Lung microvascular endothelial cell (primary cell): ENCODE measurements at regions not wholly inside any gene's neighbourhood (a gene's known extent, or its start where the extent isn't known, plus 50 kb on each side); places are given as distances from the start of the nearest gene placed in this dataset.

ENCODE experiments used
- DNase-seq, 2 donors: peaks; one replicate each; pipeline versions ENCODE4 v3.0.0 to v3.0.0-alpha.2; 2010; ENCODE audit warnings: low read depth in 2 of 2

DNA sequence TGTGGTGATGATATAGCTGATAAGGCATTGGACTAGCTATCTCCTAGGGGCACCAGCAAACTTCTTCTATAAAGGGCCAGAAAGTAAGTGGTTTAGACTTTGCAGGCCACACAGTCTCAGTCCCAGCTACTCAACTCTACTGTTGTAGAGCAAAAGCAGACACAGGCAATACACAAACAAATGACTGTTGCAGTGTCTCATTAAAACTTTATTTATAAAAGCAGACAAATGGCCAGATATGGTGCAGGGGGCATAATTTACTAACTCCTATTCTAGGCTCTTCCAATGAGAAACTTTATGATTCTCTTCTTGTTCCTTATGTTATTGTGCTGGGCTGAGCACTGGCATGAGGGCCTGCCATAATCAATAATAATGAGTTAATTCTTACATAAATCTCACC is 176.8 kb upstream of the POU3F1 start:
- no peak for DNase-seq

- DNase-seq, result no peak
These were observed 176.3 kb upstream of the POU3F1 start for GRCh38 chr1:38222891-38223290.

DNA sequence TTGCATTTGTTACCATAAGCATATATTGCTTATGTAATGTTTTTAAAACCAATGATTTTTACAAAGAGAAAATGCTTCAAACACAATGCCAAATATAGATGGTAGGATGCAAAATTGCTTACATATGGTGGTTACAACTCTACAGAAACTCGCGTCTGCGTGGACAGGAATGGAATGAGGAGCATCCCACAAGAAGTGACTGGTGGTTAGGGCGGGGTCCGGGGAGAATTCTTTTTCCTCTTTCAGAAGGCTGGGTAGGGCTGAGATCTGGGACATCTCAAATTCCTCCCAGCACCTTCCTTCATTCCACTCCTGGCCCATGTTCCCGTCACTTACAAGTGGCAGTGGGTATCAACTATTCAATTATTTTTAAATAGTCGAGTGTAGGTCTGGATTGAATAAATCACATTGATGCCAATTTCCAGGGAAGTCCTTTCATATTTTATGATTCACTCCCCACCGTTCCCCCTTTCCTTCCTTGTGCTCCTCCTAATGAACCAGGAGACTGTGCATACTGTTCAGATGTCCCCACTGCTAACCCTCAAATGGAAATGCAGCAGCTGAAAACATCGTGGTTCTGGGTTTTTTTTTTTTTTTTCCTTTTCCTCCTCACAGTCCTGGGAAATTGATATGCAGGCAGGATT is 174.5 kb upstream of the POU3F1 start:
- DNase-seq, result no peak

DNA sequence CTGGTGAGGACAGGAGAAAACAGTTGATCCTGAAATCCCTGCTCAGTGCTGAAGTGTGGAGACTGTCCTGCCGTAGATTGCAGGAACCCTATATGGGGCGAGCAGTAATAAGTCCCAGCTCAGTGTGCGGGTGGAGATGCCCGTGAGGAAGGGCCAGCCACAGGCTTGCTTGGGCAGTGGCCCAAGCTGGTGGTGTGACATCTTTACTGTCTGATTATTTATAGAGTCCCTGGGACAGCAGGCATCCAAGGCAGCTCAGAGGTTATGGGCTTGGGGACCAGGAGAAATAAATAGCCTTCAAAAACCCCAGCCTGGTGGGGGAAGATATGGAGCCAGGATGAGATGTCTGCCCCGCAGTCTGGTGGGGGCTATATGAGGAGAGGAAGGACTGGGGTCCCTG is 170.7 kb upstream of the POU3F1 start:
- no peak for DNase-seq

DNA sequence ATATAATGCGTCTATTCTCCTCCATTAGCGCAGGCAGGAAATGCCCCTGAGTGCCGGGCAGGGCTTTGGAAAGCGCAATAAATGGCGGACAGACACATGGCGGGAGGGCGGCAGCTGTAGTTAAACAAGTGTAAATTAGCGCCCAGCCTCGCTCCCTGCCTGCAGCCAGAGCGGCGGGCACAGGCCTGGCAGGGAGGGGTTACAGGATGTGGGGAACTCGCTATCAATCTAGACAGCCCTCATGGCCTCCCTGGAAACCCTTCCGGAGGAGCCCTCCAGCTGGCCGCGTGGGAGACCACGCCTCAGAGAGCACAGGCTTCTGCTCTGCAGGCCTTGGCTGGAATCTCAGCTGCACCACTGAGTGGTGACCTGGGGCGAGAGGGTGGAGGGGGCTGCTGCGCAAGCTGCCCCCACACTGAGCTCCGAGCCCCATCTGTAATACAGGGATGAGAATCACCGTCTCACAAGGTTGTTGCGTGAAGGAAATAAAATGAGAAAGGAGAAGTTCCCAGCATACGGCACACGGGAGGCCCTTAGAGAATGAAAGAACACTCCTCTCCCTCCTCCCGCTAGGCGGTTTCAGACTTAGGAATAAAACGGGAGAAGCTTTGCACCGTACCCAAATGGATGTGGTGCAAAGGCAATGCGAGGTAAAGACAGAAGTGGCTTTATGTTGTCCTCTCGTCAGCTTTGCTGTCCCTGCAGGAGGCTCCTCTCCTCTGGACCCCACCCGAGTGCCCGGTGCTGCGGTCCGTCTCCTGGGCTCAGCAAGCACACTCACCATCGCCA is 167.2 kb upstream of the POU3F1 start:
- no peak for DNase-seq

DNA sequence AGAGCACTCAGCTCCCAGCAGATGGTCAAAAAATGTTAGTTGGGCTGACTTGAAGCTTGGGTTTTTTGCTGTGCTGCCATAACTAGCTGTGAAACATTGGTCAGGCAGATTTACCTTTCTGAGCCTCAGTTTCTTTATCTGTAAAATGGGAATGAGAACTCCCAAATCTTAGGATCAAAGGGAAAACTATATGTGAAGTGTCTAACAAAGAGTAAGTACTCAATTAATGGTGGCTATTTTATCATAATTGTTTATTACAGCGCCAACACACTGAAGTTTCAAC is 164.2 kb upstream of the POU3F1 start:
- DNase-seq, result no peak

DNA sequence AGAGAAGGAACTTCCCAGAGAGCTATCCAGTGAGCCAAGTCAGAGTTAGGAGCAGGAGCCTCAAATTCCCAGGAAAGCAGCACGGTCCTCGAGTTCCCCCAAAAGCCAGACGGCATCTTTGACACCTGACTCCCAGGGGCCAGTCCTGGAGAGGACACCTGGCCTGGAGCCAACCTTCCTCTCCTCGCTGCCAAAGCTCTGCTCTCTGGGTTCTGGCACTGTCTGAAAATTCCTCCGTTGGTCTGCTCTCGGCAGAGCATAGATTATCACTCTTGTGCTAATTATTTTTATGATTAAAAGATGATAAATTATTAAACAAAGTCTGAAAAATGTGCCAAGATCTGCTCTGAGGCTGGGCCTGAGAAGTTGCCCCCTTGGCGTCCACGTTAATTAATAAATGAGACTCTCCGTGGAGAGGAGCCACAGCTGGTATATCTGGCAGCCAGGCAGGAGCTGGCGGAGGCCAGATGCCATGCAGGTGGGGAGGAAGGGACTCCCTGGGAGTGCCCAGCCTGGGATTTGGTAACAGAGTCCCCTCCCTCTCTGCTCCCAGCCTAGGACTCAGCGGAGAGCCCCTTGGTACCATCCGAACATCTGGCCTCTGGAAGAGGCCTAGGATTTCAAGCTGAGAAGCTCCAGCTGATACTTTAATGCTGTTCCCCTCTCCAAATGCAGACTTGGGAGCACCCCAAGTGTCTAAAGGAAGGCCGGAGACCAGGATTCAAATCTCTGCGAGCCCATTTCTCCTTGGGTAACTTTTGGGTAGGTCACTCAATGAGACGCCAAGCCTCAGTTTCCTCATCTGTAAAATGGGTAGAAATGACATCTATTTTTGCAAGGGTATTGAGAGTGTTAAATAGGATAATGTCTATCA is 163.7 kb upstream of the POU3F1 start:
- peak in 1 of 2 donors; percentile 25 for DNase-seq

GRCh38 chr1:38208716-38209632 is 162.4 kb upstream of the POU3F1 start:
- DNase-seq, result no peak

DNA sequence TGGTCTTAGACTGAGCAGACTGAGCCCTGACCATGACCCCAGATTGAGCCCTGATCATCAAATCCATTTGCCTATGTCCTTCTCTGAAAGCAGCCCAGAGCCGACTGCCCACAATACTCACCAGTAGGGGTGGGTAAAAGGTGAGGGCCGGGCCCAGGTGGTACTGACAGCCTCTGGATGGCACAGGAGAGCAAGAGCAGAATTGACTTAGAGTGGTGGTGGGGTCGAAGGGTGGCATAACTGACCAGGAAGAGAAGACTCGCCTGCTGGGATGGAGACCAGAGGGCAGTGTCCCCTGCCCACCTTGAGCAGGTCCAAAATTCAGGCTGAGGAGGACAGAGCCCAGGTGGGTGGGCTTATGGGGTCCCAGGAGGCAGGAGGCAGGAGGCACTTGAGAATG is 161.3 kb upstream of the POU3F1 start:
- DNase-seq, result no peak

DNA sequence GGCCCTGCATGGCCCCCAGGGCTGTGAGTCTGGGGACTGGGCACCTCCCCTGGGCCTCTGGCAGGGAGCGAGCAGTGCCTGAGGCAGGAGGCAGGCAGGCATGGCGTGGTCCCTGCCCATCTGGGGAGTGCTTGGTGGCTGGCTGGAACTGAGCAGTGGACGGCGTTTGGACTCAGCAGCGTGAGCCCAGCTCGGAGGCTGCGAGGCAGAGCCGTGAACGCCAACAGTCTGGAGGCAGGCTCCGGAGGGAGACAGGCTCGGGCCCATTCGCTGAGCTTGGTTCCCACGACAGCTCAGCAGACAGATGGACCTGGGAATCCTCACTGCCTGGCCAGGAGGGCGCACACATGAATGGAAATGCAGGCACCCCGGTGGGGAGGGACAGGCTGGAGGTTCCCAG is 160.7 kb upstream of the POU3F1 start:
- no peak for DNase-seq

DNA sequence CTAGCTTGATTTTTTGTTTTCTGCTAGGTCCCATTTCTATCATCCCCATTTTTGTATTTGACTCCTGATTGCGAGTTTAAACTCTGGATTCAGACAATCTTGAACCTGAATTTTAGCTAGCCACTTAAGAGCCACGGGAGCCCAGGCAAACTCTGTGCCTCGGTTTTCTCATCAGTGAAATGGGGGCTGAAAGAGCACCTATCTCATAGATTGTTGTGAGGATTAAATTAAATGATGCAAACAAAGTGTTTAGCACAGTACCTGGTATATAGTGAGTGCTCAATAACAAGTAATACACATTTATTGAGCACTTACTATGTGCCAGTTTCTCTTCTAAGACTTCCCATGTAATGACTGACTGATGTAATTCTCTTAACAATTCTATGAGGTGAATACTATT is 158.1 kb upstream of the POU3F1 start:
- DNase-seq, result no peak

DNA sequence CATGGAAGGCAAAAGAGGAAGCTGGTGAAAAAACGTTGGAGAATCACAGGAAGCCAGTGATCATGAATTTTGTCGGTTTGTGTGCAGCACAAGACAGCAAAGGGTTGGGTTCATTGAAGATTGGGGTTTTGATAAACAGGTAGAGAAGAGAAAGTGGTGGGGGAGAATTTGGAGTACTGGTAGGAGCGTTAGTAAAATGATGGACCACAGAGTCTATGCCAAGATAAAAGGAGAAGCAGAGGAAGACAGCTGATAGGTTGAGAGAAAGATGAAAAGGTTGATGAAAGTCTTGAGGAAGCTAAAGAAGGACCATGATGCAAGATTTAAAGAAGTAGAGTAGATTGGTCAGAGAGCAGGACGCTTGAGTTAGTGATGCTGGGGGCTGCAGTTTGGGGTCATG is 156.8 kb upstream of the POU3F1 start:
- DNase-seq, result no peak

- no peak for DNase-seq
These were observed 154.8 kb upstream of the POU3F1 start for GRCh38 chr1:38201431-38201830.

DNA sequence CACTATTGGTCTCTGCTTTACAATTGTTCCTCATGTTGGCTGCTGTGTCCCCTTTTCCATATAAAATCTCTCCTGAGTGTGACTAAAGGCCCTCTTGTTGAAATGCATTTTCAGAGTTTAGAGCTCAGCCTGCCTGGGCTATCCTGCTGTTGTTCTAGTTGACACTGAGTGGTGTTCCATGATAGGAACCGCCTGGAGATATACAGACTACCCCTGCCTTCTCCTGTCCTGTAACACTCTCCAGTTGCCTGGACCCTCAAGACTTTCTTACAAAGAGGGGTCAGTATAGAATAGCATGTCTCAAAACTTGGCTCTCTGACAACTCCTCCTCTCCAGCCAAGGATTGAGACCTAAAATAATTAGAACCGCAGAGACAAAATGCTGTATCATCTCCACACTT is 152.0 kb upstream of the POU3F1 start:
- no peak for DNase-seq

DNA sequence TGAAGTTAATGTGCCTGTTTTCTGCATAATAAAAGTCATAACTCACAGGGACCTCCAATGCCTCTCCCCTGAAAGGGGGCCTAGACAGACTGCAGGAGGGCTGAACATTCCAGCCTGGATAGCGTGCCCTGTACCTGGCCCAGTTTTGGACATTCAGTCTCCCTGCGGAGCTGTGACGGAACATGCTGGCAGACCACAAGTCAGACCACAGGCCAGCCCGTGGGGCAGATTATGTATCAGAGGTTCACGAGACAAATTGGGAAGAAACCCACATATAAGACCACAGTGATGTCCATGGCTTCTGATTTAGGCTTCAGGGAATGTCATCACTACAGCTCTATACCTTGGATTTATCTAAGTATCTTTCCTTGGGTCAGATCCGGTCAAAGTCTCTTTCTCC is 151.5 kb upstream of the POU3F1 start:
- DNase-seq, result no peak

DNA sequence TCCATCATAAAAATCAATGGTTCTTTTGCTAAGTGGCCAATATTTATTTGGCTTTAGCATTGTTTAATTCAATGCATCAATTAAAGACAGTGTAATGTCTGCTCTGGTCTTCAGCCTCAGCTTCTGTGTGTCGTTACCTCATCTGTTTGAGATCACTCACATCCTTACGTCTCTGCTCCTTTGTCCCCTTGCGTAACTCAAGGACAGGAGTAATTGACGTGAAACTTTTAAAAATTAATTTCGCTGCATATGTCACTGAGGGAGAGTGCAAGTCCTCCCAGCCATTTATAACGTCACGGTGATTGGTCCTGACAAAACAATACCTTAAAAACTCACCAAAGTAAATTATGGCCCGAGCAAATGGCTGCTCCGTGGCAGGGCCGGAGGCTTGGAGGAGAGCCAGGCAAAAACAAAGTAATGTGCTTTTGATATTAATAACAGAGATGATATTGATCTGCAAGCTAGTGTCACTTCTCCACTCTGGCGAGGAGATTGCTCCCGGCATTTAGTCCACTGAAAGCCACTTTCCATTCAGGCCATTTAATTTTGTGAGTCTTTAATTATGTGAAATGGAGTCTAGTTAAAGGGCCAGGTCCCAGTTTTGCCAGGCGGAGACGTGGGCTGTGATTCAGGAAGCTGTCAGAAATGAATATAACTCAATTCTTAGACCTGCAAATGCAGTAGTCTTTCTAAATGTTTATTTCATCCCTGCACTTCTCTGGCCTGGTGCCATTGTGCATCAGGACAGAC is 150.9 kb upstream of the POU3F1 start:
- no peak for DNase-seq

- no peak for DNase-seq
These were observed 147.9 kb upstream of the POU3F1 start for GRCh38 chr1:38194472-38194871.

DNA sequence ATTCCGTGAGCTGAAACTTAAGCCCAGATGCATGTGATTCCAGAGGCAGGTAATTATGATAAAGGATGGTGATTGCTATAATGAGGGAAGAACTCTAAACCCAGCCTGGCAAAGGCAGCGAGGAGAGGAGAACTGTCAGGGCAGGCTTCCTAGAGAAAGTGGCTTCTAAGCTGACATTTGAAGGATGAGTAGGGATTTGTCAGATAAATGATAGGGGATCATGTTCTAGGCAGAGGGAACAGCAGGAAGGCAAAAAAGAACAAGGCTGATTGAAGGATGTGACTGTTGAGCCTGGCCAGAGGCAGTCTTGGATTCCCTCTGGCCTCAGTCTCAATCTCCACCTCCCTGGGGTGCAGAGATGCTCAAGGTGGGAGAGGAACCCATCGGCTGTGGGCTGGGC is 146.4 kb upstream of the POU3F1 start:
- DNase-seq, result no peak

DNA sequence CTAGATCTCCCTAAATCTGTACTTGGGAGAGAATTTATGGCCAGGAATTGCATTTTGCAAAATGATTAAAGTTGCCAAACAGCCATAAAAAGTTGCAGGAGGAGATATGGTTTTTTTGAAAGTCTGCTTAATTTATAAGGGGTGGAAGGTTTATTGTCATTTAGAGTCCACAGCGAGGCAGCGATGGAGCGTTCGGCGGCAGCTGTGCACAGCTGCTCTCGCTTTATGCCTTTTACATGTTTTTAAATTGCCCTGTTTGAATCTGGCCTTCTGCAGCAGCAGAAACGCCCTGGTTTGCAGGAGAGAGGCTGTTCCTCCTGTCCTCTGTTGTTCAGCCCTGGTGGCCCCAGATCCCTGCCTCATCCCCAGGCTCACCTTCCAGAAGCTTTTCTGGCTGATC is 144.9 kb upstream of the POU3F1 start:
- DNase-seq, result no peak

GRCh38 chr1:38190983-38191382 is 144.4 kb upstream of the POU3F1 start:
- no peak for DNase-seq

DNA sequence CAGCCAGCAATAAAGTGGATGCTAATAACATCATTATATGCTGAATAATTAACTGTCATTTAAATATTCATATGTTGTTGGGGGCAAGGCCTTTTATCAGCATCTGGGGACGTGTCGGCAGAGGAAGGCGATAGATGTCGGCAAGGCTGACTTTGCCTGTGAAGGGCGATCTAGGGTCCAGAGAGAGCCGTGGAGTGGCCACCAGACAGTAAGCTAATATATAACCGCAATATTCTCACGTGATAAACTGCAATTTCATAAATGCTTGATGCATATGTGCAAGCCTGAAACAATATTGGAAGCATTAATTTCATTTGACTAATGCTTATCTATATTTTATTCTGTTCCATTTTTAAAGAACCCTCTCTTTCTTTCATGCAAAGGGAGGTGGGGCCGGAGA is 141.0 kb upstream of the POU3F1 start:
- no peak for DNase-seq
